VCaP (cell line): ENCODE measurements at regions not wholly inside any gene's neighbourhood (a gene's known extent, or its start where the extent isn't known, plus 50 kb on each side); places are given as distances from the start of the nearest gene placed in this dataset.

Source experiments
- H3K27ac ChIP-seq: fragments of 450-650 bp; 2 replicates; pipeline ENCODE4 v1.5.1; 2017
- CTCF ChIP-seq: fragments of 450-650 bp; conservative IDR thresholded peaks from 2 replicates; pipeline ENCODE4 v1.5.1; 2017; ENCODE audit warnings: mild to moderate bottlenecking, moderate library complexity

GRCh38 chr11:59008947-59009346 is 69.7 kb downstream of the GLYATL1 start:
- no peak for TF ChIP-seq CTCF
- peak overlapping the region; percentile 96 for H3K27ac ChIP-seq

- TF ChIP-seq CTCF: no peak
- peak overlapping the region; percentile 96 for H3K27ac ChIP-seq
Measured at GRCh38 chr11:59009661-59010060, 70.4 kb downstream of the GLYATL1 start.

GRCh38 chr11:59010708-59011107 is 71.4 kb downstream of the GLYATL1 start:
- no peak for TF ChIP-seq CTCF
- peak overlapping the region; percentile 96 for H3K27ac ChIP-seq

GRCh38 chr11:59011655-59012397 is 72.5 kb downstream of the GLYATL1 start:
- no peak for TF ChIP-seq CTCF
- H3K27ac ChIP-seq: peak overlapping the region; percentile 96

- peak overlapping the region; percentile 96 for H3K27ac ChIP-seq
- no peak for TF ChIP-seq CTCF
Measured at GRCh38 chr11:59012398-59013265, 73.3 kb downstream of the GLYATL1 start.

GRCh38 chr11:59025097-59025496 is 61.0 kb upstream of the GLYATL1B start:
- peak overlapping the region; percentile 88 for H3K27ac ChIP-seq
- TF ChIP-seq CTCF: no peak

- H3K27ac ChIP-seq: peak overlapping the region; percentile 88; the same call in 1 of the 2 replicates
- TF ChIP-seq CTCF: no peak
Measured at GRCh38 chr11:59028105-59028504, 58.0 kb upstream of the GLYATL1B start.
